ENCODE measurements at regions not wholly inside any gene's neighbourhood (a gene's known extent, or its start where the extent isn't known, plus 50 kb on each side); places are given as distances from the start of the nearest gene placed in this dataset.

DNA sequence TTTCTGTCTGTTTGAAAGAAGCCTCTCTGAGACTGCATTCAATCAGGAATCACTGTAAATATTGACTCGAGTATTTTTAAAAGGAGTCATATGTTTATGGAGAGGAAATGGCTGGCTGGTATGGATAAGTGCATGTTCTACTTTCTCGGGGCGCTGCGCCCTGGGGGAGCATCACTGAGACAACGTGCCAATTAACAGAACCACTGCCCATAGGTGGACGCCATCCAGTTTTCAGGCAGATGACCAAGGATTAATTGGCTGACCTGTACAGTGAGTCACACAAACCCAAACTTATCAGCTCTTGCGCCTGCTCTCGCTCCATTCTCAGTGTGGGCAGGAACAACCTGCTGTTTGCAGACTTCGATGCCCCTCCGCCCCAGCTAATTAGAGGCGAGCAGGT, 571.2 kb downstream of the QKI start:
- no peak for DNase-seq (ENCODE audit: low spot score)
- TF ChIP-seq, protein P1, sequence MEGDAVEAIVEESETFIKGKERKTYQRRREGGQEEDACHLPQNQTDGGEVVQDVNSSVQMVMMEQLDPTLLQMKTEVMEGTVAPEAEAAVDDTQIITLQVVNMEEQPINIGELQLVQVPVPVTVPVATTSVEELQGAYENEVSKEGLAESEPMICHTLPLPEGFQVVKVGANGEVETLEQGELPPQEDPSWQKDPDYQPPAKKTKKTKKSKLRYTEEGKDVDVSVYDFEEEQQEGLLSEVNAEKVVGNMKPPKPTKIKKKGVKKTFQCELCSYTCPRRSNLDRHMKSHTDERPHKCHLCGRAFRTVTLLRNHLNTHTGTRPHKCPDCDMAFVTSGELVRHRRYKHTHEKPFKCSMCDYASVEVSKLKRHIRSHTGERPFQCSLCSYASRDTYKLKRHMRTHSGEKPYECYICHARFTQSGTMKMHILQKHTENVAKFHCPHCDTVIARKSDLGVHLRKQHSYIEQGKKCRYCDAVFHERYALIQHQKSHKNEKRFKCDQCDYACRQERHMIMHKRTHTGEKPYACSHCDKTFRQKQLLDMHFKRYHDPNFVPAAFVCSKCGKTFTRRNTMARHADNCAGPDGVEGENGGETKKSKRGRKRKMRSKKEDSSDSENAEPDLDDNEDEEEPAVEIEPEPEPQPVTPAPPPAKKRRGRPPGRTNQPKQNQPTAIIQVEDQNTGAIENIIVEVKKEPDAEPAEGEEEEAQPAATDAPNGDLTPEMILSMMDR (IDR thresholded peaks at IDR 0.05; ENCODE audit: unreplicated experiment): no peak
- Mint-ChIP-seq H3K4me1 (ENCODE audit: unreplicated experiment) (peaks cover 6% of the 10 kb centered on the region), H3K4me3 (ENCODE audit: unreplicated experiment) (no peak overlapping the region), H3K27me3 (ENCODE audit: unreplicated experiment) (peaks cover 1% of the 10 kb centered on the region), H3K9me3 (ENCODE audit: unreplicated experiment) (no peaks in the 10 kb centered on the region), H3K36me3 (ENCODE audit: low read depth, unreplicated experiment) (no peaks in the 10 kb centered on the region), H3K27ac (ENCODE audit: unreplicated experiment) (no peak overlapping the region)

DNA sequence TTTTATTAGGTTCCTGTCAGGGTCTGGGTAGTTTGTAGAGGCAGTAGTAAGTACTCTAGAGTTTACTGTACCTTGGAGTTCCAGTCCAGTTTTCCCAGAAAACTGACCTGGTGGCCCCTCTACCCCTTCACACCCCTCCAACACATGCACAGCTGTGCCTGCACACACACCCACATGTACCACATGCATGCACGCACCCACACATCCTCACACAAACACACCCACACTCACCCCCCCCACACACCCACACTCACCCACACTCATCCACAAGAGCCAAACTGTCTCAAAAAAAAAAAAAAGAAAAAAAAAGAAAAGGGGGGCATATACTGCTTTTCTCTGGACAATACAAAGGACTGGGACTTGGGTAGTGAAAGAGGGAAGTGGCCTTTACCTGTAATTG, 570.5 kb downstream of the QKI start:
- Mint-ChIP-seq H3K36me3 (ENCODE audit: low read depth, unreplicated experiment) (no peaks in the 10 kb centered on the region), H3K27ac (ENCODE audit: unreplicated experiment) (no peak overlapping the region), H3K27me3 (ENCODE audit: unreplicated experiment) (peaks cover 1% of the 10 kb centered on the region), H3K4me1 (ENCODE audit: unreplicated experiment) (peaks cover 6% of the 10 kb centered on the region), H3K4me3 (ENCODE audit: unreplicated experiment) (no peak overlapping the region), H3K9me3 (ENCODE audit: unreplicated experiment) (no peaks in the 10 kb centered on the region)
- DNase-seq (ENCODE audit: low spot score): no peak
- TF ChIP-seq, protein P1 (IDR thresholded peaks at IDR 0.05; ENCODE audit: unreplicated experiment): no peak

DNA sequence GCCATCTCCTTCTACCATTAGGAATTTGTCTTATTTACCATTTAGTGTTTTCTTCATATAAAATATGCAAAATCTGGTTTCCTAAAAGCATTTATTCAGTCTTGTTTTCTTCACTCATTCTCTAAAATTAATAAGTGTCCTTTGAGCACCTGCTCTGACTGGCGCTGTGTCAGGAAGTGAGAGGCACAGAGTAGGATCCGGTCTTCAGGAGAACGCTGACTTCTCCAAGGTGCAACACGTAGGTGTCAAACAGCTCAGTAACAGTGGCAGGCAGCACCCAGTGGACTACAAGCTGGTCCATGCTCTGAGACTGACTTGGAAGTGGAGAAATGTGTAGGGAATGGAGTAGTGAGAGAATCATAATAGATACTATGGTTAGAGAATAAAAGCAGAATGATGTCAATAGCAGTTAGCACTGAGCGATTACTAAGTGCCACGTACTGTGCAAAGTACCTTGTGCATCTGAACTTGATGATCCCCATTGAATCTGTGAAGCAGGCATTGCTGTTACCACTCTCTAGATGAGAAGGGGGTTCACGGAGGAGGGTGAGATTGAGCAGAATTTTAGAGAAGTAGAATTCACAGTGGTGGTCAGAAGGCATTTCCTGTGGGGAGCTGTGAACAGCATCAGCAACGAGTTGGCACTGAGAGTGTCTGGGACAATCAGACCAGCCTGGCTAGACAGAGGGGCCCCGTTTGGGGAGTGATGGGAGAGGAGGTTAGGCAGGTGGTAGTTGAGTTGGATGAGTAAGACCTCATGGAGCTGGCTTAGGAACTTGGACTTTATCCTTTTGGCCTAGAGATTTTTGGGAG, 569.8 kb downstream of the QKI start:
- no peak overlapping the region for H3K27ac Mint-ChIP-seq (ENCODE audit: unreplicated experiment)
- H3K36me3 Mint-ChIP-seq (ENCODE audit: low read depth, unreplicated experiment): no peaks in the 10 kb centered on the region
- no peak overlapping the region for H3K4me3 Mint-ChIP-seq (ENCODE audit: unreplicated experiment)
- H3K4me1 Mint-ChIP-seq (ENCODE audit: unreplicated experiment): peaks cover 6% of the 10 kb centered on the region
- no peaks in the 10 kb centered on the region for H3K9me3 Mint-ChIP-seq (ENCODE audit: unreplicated experiment)
- TF ChIP-seq, protein P1 (IDR thresholded peaks at IDR 0.05; ENCODE audit: unreplicated experiment): no peak
- H3K27me3 Mint-ChIP-seq (ENCODE audit: unreplicated experiment): peaks cover 1% of the 10 kb centered on the region
- DNase-seq (ENCODE audit: low spot score): no peak

DNA sequence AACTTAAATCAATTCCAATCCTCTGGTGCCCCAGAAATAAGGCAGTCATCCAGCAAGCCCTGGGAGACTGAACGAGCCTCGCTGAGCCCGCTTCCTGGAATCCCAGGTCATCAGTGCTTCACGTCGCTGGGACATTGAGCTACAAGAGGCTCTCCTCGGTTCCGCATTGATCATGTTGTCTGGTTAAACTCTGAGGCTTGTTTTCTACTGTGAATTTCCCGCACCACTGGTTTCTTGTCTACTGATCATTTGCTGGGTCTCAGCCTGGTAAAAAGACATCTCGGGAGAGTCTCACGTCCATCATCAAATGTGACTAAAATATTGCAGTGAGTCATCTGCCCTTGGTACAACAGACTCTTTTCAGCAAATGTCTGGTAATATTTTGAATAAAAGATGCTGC, 569.2 kb downstream of the QKI start:
- no peak for DNase-seq (ENCODE audit: low spot score)
- Mint-ChIP-seq H3K36me3 (ENCODE audit: low read depth, unreplicated experiment) (no peaks in the 10 kb centered on the region), H3K27me3 (ENCODE audit: unreplicated experiment) (peaks cover 1% of the 10 kb centered on the region), H3K9me3 (ENCODE audit: unreplicated experiment) (no peaks in the 10 kb centered on the region), H3K27ac (ENCODE audit: unreplicated experiment) (no peak overlapping the region), H3K4me3 (ENCODE audit: unreplicated experiment) (no peak overlapping the region), H3K4me1 (ENCODE audit: unreplicated experiment) (peaks cover 6% of the 10 kb centered on the region)
- TF ChIP-seq, protein P1 (IDR thresholded peaks at IDR 0.05; ENCODE audit: unreplicated experiment): no peak

DNA sequence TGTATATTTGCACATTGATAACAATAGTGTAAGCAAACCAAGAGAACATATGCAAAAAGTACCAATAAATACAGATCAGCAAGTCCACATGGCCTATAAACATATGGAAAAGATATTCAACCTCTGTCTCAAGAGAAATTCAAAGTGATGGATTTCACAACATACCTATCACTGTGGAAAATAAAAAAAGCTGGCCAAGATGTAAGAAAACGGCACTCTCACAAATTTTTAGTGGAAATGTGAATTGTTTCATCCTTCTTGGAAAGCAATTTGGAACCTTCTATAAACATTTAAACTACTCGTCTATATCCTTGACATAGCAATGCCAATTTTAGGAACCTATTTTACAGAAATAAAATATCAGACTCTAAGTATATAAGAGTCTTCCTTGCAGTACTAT, 559.8 kb downstream of the QKI start:
- Mint-ChIP-seq H3K36me3 (ENCODE audit: low read depth, unreplicated experiment) (no peaks in the 10 kb centered on the region), H3K4me1 (ENCODE audit: unreplicated experiment) (no peaks in the 10 kb centered on the region), H3K27me3 (ENCODE audit: unreplicated experiment) (no peaks in the 10 kb centered on the region), H3K9me3 (ENCODE audit: unreplicated experiment) (peaks cover 6% of the 10 kb centered on the region), H3K27ac (ENCODE audit: unreplicated experiment) (no peak overlapping the region), H3K4me3 (ENCODE audit: unreplicated experiment) (no peak overlapping the region)
- DNase-seq (ENCODE audit: low spot score): no peak
- TF ChIP-seq, protein P1 (IDR thresholded peaks at IDR 0.05; ENCODE audit: unreplicated experiment): no peak
